ENCODE measurements at regions not wholly inside any gene's neighbourhood (a gene's known extent, or its start where the extent isn't known, plus 50 kb on each side); places are given as distances from the start of the nearest gene placed in this dataset.

DNA sequence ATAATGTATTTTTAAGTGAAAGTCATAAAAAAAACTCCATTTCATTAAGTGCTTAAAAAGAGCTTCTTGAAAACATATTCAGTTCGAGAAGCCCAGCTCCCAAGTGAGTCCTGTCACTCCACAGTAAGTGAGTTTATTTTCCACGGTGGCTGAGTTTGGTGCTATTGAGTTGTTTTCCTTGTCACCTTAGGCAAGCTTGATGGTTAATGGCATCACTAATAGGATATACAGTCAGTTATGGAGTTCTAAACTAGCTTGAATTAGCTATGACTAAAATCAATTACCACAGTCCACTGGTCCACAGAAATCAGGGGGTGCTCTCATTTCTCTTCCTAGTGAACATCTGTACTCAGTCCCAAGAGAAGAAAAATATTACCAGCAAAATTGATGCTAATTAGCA lies 1526.2 kb upstream of the IGFBP7 start:
- Mint-ChIP-seq H3K36me3 (ENCODE audit: low read depth) (no peaks in the 10 kb centered on the region), H3K27ac (no peak overlapping the region), H3K27me3 (no peaks in the 10 kb centered on the region), H3K9me3 (peaks cover 9% of the 10 kb centered on the region), H3K4me3 (no peak overlapping the region), H3K4me1 (ENCODE audit: low read depth) (no peaks in the 10 kb centered on the region)
- POLR2A ChIA-PET = no interaction called here
- DNase-seq = no peak
- H3K4me3 ChIP-seq (ENCODE audit: low read length) = no peak overlapping the region
- H3K9me3 ChIP-seq (ENCODE audit: control insufficient read depth in 1 of 2, insufficient read depth in 1 of 2, low read length in 2 of 2) = peaks cover 0 to 4% of the 10 kb centered on the region in 2 experiments
- CTCF ChIA-PET = no interaction called here
- H3K27ac ChIP-seq (ENCODE audit: low read depth in 1 of 2, low read length in 2 of 2) = no peak overlapping the region
- TF ChIP-seq, protein P1, sequence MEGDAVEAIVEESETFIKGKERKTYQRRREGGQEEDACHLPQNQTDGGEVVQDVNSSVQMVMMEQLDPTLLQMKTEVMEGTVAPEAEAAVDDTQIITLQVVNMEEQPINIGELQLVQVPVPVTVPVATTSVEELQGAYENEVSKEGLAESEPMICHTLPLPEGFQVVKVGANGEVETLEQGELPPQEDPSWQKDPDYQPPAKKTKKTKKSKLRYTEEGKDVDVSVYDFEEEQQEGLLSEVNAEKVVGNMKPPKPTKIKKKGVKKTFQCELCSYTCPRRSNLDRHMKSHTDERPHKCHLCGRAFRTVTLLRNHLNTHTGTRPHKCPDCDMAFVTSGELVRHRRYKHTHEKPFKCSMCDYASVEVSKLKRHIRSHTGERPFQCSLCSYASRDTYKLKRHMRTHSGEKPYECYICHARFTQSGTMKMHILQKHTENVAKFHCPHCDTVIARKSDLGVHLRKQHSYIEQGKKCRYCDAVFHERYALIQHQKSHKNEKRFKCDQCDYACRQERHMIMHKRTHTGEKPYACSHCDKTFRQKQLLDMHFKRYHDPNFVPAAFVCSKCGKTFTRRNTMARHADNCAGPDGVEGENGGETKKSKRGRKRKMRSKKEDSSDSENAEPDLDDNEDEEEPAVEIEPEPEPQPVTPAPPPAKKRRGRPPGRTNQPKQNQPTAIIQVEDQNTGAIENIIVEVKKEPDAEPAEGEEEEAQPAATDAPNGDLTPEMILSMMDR (IDR thresholded peaks at IDR 0.05) = no peak
- intact Hi-C loops (cut with DNase I, micrococcal nuclease) = no loop called here
- no peaks in the 10 kb centered on the region for H3K4me1 ChIP-seq (ENCODE audit: insufficient read depth, low read length)
- no peaks in the 10 kb centered on the region for H3K27me3 ChIP-seq (ENCODE audit: control insufficient read depth in 1 of 2, insufficient read depth in 2 of 2, low read length in 2 of 2)
- no peak for ATAC-seq (ENCODE audit: poor library complexity)
- no peaks in the 10 kb centered on the region for H3K36me3 ChIP-seq (ENCODE audit: insufficient read depth, low read length)

- Histone ChIP-seq H3K27ac (ENCODE audit: low read depth in 1 of 2, low read length in 2 of 2) (no peak overlapping the region), H3K36me3 (ENCODE audit: insufficient read depth, low read length) (no peaks in the 10 kb centered on the region), H3K9me3 (ENCODE audit: control insufficient read depth in 1 of 2, insufficient read depth in 1 of 2, low read length in 2 of 2) (peaks cover 0 to 5% of the 10 kb centered on the region in 2 experiments), H3K4me3 (ENCODE audit: low read length) (no peak overlapping the region), H3K27me3 (ENCODE audit: control insufficient read depth in 1 of 2, insufficient read depth in 2 of 2, low read length in 2 of 2) (no peaks in the 10 kb centered on the region), H3K4me1 (ENCODE audit: insufficient read depth, low read length) (no peaks in the 10 kb centered on the region)
- Mint-ChIP-seq H3K27ac (no peak overlapping the region), H3K4me1 (ENCODE audit: low read depth) (no peaks in the 10 kb centered on the region), H3K9me3 (peaks cover 18% of the 10 kb centered on the region), H3K4me3 (no peak overlapping the region), H3K27me3 (no peaks in the 10 kb centered on the region), H3K36me3 (ENCODE audit: low read depth) (no peaks in the 10 kb centered on the region)
- intact Hi-C loops (cut with DNase I, micrococcal nuclease) = no loop called here
- ChIA-PET CTCF (no interaction called here), POLR2A (no interaction called here)
- DNase-seq (no peak), ATAC-seq (ENCODE audit: poor library complexity) (no peak)
- TF ChIP-seq, protein P1 (IDR thresholded peaks at IDR 0.05) = no peak
Observed at GRCh38 chr4:58617226-58617625, 1507.0 kb upstream of the IGFBP7 start.

DNA sequence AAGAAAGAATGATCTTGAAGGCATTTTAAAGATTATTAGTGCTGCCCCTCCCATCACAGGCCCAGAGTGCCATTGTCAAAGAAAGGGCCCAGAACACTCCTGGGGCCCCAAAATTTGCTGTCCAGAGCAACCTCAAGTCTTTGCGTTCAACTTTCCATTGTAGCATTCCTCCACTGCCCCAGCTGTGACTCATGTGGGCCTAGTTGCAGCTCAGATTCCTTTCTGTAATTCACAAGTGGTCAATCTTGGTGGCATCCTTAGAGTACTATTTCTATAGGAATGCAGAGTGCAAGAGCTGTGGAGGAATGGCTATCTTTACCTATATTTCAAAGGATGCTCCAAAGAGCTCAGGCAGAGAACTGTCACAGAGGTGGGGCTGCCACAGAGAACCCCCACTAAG lies 1500.8 kb upstream of the IGFBP7 start:
- H3K4me3 Mint-ChIP-seq = no peak overlapping the region
- CTCF ChIA-PET = no interaction called here
- H3K27ac ChIP-seq (ENCODE audit: low read depth in 1 of 2, low read length in 2 of 2) = no peak overlapping the region
- H3K27me3 Mint-ChIP-seq = no peaks in the 10 kb centered on the region
- H3K27me3 ChIP-seq (ENCODE audit: control insufficient read depth in 1 of 2, insufficient read depth in 2 of 2, low read length in 2 of 2) = no peaks in the 10 kb centered on the region
- H3K9me3 Mint-ChIP-seq = peaks cover 8% of the 10 kb centered on the region
- H3K4me1 ChIP-seq (ENCODE audit: insufficient read depth, low read length) = no peaks in the 10 kb centered on the region
- POLR2A ChIA-PET = no interaction called here
- H3K4me3 ChIP-seq (ENCODE audit: low read length) = no peak overlapping the region
- no peaks in the 10 kb centered on the region for H3K36me3 Mint-ChIP-seq (ENCODE audit: low read depth)
- TF ChIP-seq, protein P1 (IDR thresholded peaks at IDR 0.05) = no peak
- H3K9me3 ChIP-seq (ENCODE audit: control insufficient read depth in 1 of 2, insufficient read depth in 1 of 2, low read length in 2 of 2) = peaks cover 5 to 11% of the 10 kb centered on the region in 2 experiments
- H3K36me3 ChIP-seq (ENCODE audit: insufficient read depth, low read length) = no peaks in the 10 kb centered on the region
- ATAC-seq (ENCODE audit: poor library complexity) = no peak
- intact Hi-C loops (cut with DNase I, micrococcal nuclease) = no loop called here
- no peaks in the 10 kb centered on the region for H3K4me1 Mint-ChIP-seq (ENCODE audit: low read depth)
- DNase-seq = no peak
- H3K27ac Mint-ChIP-seq = no peak overlapping the region

All from CD4-positive, alpha-beta T cell (primary cell).